ENCODE measurements at regions not wholly inside any gene's neighbourhood (a gene's known extent, or its start where the extent isn't known, plus 50 kb on each side); places are given as distances from the start of the nearest gene placed in this dataset.
A peak's percentile ranks its signal among the peaks of the same experiment; 100 is the strongest.

DNA sequence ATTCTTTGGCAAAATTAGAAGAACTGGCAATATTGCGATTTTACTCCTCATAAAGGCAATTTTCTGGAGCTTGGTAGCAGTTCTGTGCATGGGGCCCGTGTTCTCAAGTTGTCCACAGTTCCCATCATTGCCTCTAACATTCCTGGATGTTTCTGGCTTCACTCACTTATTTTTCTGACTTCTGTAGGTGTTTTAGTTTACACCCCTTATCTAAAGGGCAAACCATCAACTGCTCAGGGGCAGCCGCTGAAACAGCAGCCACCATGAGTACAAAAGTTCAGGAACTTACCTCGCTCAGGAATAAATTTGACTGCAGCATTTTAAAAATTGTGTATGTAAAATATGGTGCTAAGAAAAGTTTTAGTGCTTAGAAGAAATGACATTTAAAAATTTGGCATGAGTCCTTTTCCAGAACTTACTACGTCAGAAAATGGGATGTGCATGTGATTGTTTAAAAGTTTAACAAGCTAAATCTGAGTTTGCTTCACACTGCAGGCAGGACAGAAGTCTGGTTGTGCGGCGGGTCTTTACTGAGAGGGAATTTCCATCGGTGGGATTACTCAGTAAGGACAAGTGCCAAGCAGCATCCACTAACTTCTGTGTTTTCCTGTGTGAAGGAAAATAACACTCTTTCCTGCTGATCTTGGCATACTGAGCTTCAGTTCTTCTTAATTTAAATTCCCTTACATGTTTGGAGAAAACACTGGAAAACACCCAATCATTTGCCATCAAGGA, 261.7 kb downstream of the MAT2B start:
- Histone ChIP-seq H3K4me3 (ENCODE audit: low read length) (no peak overlapping the region), H3K27ac (ENCODE audit: low read length) (no peak overlapping the region), H3K36me3 (ENCODE audit: control insufficient read depth, insufficient read depth, low read length) (no peaks in the 10 kb centered on the region), H3K27me3 (ENCODE audit: control insufficient read depth, insufficient read depth, low read length) (no peaks in the 10 kb centered on the region), H3K9me3 (ENCODE audit: control insufficient read depth, low read depth, low read length) (no peaks in the 10 kb centered on the region), H3K4me1 (ENCODE audit: control insufficient read depth, insufficient read depth, low read length) (no peaks in the 10 kb centered on the region)
- no peak for DNase-seq
- WGBS (ENCODE audit: insufficient coverage, low lambda C conversion rate): 76% methylated on average over 3 of the region's 8 CpGs

DNA sequence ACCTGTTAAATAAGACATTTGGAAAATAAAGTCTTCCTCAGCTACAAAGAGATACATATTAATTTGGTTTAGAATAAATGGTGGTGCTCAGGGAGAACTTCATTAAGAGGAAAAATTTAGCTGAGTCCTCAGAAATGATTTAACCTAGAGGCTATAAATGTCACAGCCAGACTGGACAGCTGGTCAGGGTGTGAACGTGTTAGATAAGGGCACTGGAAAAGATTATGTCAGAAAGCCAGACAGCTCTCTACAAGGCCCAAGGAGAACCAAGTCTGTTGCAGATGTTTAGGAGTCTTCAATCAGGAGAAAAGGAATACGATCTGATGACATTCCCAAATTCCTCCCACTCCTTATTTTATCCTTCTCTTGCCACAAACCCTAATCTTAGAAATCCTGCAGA, 265.2 kb downstream of the MAT2B start:
- WGBS (ENCODE audit: insufficient coverage, low lambda C conversion rate): no CpG with 5 or more reads among the region's 2 CpGs
- H3K9me3 ChIP-seq (ENCODE audit: control insufficient read depth, low read depth, low read length): no peaks in the 10 kb centered on the region

DNA sequence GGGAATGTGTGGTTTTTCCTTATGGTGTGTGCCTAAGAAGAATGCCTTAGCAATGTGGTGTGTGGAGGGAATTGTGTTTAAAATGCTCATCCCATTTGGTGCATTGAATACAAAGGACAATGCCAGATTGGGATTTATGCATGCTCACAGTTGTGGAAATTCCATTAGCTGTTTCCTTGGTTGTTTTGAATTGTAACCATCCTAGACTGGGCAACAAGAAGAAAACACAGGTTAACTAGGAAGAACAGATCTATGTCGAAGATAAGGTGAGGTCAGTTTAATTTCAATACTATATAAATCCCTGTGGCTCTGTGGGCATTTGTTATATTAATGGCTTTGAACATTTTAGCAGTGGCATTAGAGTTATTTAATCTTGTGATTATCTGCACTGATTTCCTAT, 266.8 kb downstream of the MAT2B start:
- no peak for DNase-seq
- H3K36me3 ChIP-seq (ENCODE audit: control insufficient read depth, insufficient read depth, low read length): no peaks in the 10 kb centered on the region
- H3K27me3 ChIP-seq (ENCODE audit: control insufficient read depth, insufficient read depth, low read length): no peaks in the 10 kb centered on the region
- H3K4me1 ChIP-seq (ENCODE audit: control insufficient read depth, insufficient read depth, low read length): no peaks in the 10 kb centered on the region
- 86% methylated on average over 1 of the region's 1 CpG for WGBS (ENCODE audit: insufficient coverage, low lambda C conversion rate)
- no peak overlapping the region for H3K27ac ChIP-seq (ENCODE audit: low read length)
- no peak overlapping the region for H3K4me3 ChIP-seq (ENCODE audit: low read length)
- no peaks in the 10 kb centered on the region for H3K9me3 ChIP-seq (ENCODE audit: control insufficient read depth, low read depth, low read length)

More for the DNA sequence above, 265.2 kb downstream of the MAT2B start:
- Histone ChIP-seq H3K4me3 (ENCODE audit: low read length) (no peak overlapping the region), H3K27me3 (ENCODE audit: control insufficient read depth, insufficient read depth, low read length) (no peaks in the 10 kb centered on the region), H3K27ac (ENCODE audit: low read length) (no peak overlapping the region), H3K36me3 (ENCODE audit: control insufficient read depth, insufficient read depth, low read length) (no peaks in the 10 kb centered on the region), H3K4me1 (ENCODE audit: control insufficient read depth, insufficient read depth, low read length) (no peaks in the 10 kb centered on the region)
- DNase-seq: no peak

DNA sequence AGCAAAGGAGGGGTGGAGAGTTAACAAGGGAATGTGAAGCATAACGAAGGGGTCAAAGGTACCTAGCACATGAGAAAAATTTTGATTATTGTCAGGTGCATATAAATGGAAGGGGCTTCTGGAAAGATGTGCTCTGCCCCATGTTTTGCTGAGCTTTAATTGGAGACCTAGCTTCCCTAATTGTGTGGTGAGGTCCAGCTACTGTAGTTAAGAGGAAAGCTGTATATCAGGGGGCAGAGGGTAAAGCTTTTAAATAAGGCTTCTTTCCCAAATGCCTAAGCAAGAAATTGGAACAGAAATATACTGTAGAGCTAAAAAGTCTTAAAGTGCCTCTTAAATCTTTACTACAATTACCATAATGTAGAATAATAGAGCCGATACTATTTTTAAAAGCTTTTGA, 267.2 kb downstream of the MAT2B start:
- Histone ChIP-seq H3K27me3 (ENCODE audit: control insufficient read depth, insufficient read depth, low read length) (no peaks in the 10 kb centered on the region), H3K27ac (ENCODE audit: low read length) (no peak overlapping the region), H3K36me3 (ENCODE audit: control insufficient read depth, insufficient read depth, low read length) (no peaks in the 10 kb centered on the region), H3K9me3 (ENCODE audit: control insufficient read depth, low read depth, low read length) (no peaks in the 10 kb centered on the region), H3K4me1 (ENCODE audit: control insufficient read depth, insufficient read depth, low read length) (no peaks in the 10 kb centered on the region), H3K4me3 (ENCODE audit: low read length) (no peak overlapping the region)
- 60% methylated on average over 1 of the region's 2 CpGs for WGBS (ENCODE audit: insufficient coverage, low lambda C conversion rate)
- no peak for DNase-seq

DNA sequence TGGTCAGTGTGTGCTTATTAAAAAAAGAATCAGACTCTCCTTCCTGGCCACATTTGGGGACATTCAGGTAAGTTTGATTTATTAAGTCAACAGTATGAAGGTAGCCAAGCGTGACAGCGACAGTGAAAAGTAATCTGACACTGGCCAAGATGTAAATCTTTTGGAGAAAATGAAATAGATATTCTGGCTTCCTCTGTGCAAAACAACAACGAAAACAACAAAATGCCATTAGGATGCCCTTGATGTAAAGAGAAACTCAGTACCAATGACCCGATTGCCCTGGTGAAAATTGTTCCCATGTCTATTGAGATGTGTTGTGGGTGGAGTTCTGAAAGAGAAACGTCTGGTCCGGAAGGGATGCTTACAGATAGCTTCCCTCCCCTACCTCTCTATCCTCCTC, 267.8 kb downstream of the MAT2B start:
- no peak overlapping the region for H3K4me3 ChIP-seq (ENCODE audit: low read length)

DNA sequence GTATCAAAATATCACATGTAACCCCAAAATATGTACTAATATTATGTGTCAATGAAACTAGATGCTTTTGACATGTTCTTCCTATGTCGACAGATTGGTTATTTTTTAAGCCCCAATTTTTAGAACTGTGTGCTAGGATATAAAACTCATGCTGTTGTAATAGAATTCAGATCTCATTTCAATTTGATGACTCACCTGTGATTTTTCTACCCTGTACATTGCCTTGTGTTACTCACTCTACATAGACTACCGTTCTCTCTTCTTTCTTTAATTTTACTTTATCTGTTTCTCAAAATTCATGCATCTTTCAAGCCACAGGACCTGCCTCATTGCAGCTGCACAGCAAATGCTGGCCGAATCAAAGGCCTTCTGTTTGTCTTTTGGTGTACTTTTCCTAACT, 284.5 kb downstream of the MAT2B start:
- Histone ChIP-seq H3K4me1 (ENCODE audit: control insufficient read depth, insufficient read depth, low read length) (no peaks in the 10 kb centered on the region), H3K27ac (ENCODE audit: low read length) (no peak overlapping the region), H3K27me3 (ENCODE audit: control insufficient read depth, insufficient read depth, low read length) (no peaks in the 10 kb centered on the region), H3K4me3 (ENCODE audit: low read length) (no peak overlapping the region), H3K36me3 (ENCODE audit: control insufficient read depth, insufficient read depth, low read length) (no peaks in the 10 kb centered on the region), H3K9me3 (ENCODE audit: control insufficient read depth, low read depth, low read length) (no peaks in the 10 kb centered on the region)
- WGBS (ENCODE audit: insufficient coverage, low lambda C conversion rate): 50% methylated on average over 2 of the region's 3 CpGs
- no peak for DNase-seq

More for the DNA sequence above, 267.8 kb downstream of the MAT2B start:
- H3K4me1 ChIP-seq (ENCODE audit: control insufficient read depth, insufficient read depth, low read length): no peaks in the 10 kb centered on the region
- no peaks in the 10 kb centered on the region for H3K9me3 ChIP-seq (ENCODE audit: control insufficient read depth, low read depth, low read length)
- DNase-seq: no peak
- H3K27me3 ChIP-seq (ENCODE audit: control insufficient read depth, insufficient read depth, low read length): no peaks in the 10 kb centered on the region
- H3K36me3 ChIP-seq (ENCODE audit: control insufficient read depth, insufficient read depth, low read length): no peaks in the 10 kb centered on the region
- no peak overlapping the region for H3K27ac ChIP-seq (ENCODE audit: low read length)
- WGBS (ENCODE audit: insufficient coverage, low lambda C conversion rate): 94% methylated on average over 2 of the region's 6 CpGs

DNA sequence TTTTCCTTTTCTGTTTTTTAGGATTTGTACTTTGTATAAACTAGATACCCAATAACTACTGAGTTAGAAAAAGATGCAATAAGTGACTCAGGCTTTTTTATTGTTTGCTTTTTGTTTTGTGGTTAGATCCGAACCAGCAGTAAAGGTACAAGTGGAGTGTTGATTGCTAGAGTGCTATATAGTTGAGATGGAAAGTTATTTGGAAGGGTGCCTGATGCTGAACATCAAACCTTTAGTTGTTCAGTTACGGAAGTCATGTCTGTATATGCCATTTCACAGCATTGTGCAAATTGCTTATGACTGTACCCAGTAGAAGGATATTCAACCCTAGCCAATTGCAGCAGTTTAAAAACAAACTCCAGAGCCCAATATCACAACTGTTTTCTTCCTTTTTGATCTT, 285.1 kb downstream of the MAT2B start:
- no peaks in the 10 kb centered on the region for H3K4me1 ChIP-seq (ENCODE audit: control insufficient read depth, insufficient read depth, low read length)
- no CpG with 5 or more reads among the region's 2 CpGs for whole genome bisulfite sequencing (ENCODE audit: insufficient coverage, low lambda C conversion rate)
- no peaks in the 10 kb centered on the region for H3K36me3 ChIP-seq (ENCODE audit: control insufficient read depth, insufficient read depth, low read length)
- DNase-seq: no peak
- no peaks in the 10 kb centered on the region for H3K9me3 ChIP-seq (ENCODE audit: control insufficient read depth, low read depth, low read length)
- H3K27ac ChIP-seq (ENCODE audit: low read length): no peak overlapping the region
- H3K27me3 ChIP-seq (ENCODE audit: control insufficient read depth, insufficient read depth, low read length): no peaks in the 10 kb centered on the region
- H3K4me3 ChIP-seq (ENCODE audit: low read length): no peak overlapping the region

DNA sequence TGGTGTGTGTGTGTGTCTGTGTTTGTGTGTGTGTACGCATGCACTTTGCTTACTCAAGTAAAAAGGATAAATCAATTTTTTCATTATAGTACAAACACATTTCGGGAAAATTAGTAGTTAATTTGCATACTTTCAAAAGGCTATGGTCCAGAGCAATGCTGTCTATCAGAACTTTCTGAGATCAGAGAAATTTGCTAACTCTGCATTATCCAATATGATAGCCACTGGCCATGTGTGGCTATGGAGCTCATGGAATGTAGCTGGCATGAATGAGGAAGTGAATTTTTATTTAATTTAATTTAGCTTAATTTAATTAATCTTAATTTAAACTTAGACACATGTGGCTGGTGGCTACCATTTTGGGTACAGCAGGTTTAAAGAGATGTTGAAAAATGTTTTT, 289.6 kb downstream of the MAT2B start:
- Histone ChIP-seq H3K4me3 (ENCODE audit: low read length) (no peak overlapping the region), H3K36me3 (ENCODE audit: control insufficient read depth, insufficient read depth, low read length) (no peaks in the 10 kb centered on the region), H3K9me3 (ENCODE audit: control insufficient read depth, low read depth, low read length) (no peaks in the 10 kb centered on the region), H3K4me1 (ENCODE audit: control insufficient read depth, insufficient read depth, low read length) (no peaks in the 10 kb centered on the region), H3K27me3 (ENCODE audit: control insufficient read depth, insufficient read depth, low read length) (no peaks in the 10 kb centered on the region), H3K27ac (ENCODE audit: low read length) (no peak overlapping the region)
- no CpG with 5 or more reads among the region's 2 CpGs for WGBS (ENCODE audit: insufficient coverage, low lambda C conversion rate)
- no peak for DNase-seq

DNA sequence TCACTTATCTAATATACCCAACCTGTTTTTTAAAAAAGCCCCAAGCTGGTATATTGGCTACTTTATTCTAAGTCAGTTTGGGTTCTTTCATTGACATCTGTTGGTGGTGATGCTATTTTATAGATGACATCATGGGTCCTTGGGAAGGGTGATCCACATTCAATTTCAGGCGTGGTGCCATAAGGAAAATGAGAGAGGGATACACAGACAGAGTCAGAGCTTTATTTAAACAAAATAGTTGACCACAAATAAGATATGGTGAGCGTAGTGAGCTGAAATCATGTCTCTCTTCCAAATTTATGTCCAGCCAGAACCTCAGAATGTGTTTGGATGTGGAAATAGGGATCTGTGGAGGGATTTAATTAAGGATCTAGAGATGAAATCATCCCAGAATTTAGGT, 302.4 kb downstream of the MAT2B start:
- Histone ChIP-seq H3K4me1 (ENCODE audit: control insufficient read depth, insufficient read depth, low read length) (no peaks in the 10 kb centered on the region), H3K27me3 (ENCODE audit: control insufficient read depth, insufficient read depth, low read length) (no peaks in the 10 kb centered on the region), H3K36me3 (ENCODE audit: control insufficient read depth, insufficient read depth, low read length) (no peaks in the 10 kb centered on the region), H3K9me3 (ENCODE audit: control insufficient read depth, low read depth, low read length) (no peaks in the 10 kb centered on the region), H3K27ac (ENCODE audit: low read length) (no peak overlapping the region), H3K4me3 (ENCODE audit: low read length) (no peak overlapping the region)
- no CpG with 5 or more reads among the region's 2 CpGs for WGBS (ENCODE audit: insufficient coverage, low lambda C conversion rate)
- DNase-seq: no peak

DNA sequence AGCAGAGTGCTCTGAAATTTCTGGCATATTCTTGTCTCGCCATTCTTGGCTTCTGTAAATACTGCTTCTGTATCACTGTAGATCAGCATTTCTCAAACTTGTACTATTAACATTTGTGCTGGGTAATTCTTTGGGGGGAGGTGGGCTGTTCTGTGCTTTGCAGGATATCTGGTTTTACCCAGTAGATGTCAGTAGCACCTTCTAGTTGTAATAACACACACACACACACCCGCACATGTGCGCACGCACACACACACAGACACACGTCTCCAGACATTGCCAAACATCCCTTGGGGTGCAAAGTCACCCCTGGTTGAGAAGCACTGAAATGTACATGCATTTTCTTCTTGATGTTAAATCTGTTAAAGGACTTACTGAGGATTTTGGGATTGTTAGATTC, 304.1 kb downstream of the MAT2B start:
- Histone ChIP-seq H3K27me3 (ENCODE audit: control insufficient read depth, insufficient read depth, low read length) (no peaks in the 10 kb centered on the region), H3K36me3 (ENCODE audit: control insufficient read depth, insufficient read depth, low read length) (no peaks in the 10 kb centered on the region), H3K27ac (ENCODE audit: low read length) (no peak overlapping the region), H3K4me3 (ENCODE audit: low read length) (no peak overlapping the region), H3K9me3 (ENCODE audit: control insufficient read depth, low read depth, low read length) (no peaks in the 10 kb centered on the region), H3K4me1 (ENCODE audit: control insufficient read depth, insufficient read depth, low read length) (no peaks in the 10 kb centered on the region)
- DNase-seq: no peak
- WGBS (ENCODE audit: insufficient coverage, low lambda C conversion rate): no CpG with 5 or more reads among the region's 5 CpGs

DNA sequence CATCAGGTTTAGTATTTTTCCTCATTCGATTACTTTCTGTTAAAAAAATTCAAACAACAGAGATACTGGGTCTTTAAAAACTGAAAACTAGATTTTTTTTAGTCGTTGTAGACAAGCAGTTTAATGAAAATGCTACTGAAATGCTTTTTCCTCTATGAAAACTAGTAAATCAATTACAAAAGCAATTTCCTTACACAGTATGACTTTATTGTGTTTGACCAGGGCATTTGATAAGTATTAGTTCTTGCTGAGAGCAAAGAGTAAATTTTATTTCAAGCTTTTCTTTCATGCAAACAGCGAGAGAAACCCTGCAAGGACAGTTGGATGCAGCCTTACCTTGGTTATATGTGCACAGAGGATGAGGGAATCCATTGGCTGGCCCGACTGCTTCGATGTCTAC, 308.5 kb downstream of the MAT2B start:
- Histone ChIP-seq H3K27me3 (ENCODE audit: control insufficient read depth, insufficient read depth, low read length) (no peaks in the 10 kb centered on the region), H3K4me3 (ENCODE audit: low read length) (no peak overlapping the region), H3K36me3 (ENCODE audit: control insufficient read depth, insufficient read depth, low read length) (no peaks in the 10 kb centered on the region), H3K4me1 (ENCODE audit: control insufficient read depth, insufficient read depth, low read length) (no peaks in the 10 kb centered on the region), H3K9me3 (ENCODE audit: control insufficient read depth, low read depth, low read length) (no peaks in the 10 kb centered on the region), H3K27ac (ENCODE audit: low read length) (no peak overlapping the region)
- peak in 1 of 2 donors; percentile 35 for DNase-seq
- 25% methylated on average over 2 of the region's 5 CpGs for WGBS (ENCODE audit: insufficient coverage, low lambda C conversion rate)
